ENCODE measurements at regions not wholly inside any gene's neighbourhood (a gene's known extent, or its start where the extent isn't known, plus 50 kb on each side); places are given as distances from the start of the nearest gene placed in this dataset.

- no peak for DNase-seq
These were observed 246.2 kb downstream of the HACE1 start for GRCh38 chr6:104613416-104614001.

GRCh38 chr6:104612541-104612940 is 247.2 kb downstream of the HACE1 start:
- DNase-seq, result no peak

DNA sequence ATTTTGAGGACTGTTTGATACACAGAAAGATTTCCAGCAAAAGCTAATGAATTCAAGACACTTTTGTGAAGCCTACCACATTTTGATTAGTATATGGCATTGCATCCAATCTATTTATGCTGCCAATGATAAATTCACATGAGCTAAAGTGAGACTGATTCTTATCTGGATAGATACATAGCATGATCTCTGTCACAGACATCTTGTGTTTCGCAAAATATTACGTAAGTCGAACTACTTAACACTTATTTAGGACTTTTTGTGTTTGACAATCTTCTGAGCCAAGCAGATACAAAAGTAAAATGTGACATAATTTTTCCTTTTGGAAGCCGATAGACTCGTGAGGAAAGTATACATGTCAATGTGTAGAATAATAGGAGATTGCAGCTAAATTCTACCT is 251.6 kb downstream of the HACE1 start:
- no peak for DNase-seq

DNA sequence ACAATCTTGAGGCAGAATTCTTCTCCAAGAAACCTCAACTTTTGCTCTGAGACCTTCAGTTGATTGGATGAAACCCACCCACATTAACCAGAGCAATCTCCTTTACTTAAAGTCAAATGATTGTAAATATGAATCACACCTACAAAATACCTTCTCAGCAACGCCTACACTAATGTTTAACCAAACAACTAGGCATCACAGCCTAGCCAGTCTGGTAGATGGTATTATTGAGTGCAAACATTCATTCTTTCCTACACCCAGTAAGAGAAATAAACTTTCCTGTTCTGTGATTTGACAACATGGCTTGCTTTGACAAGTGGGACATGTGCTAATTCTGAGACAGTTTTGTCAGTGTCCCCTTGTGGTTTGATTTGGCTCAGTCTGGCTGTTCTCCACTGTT is 252.2 kb downstream of the HACE1 start:
- no peak for DNase-seq

- DNase-seq, result no peak
These were observed 253.4 kb downstream of the HACE1 start for GRCh38 chr6:104606361-104606760.

- DNase-seq, result no peak
These were observed 255.0 kb downstream of the HACE1 start for GRCh38 chr6:104604685-104605084.

GRCh38 chr6:104603108-104603745 is 256.5 kb downstream of the HACE1 start:
- DNase-seq, result no peak

DNA sequence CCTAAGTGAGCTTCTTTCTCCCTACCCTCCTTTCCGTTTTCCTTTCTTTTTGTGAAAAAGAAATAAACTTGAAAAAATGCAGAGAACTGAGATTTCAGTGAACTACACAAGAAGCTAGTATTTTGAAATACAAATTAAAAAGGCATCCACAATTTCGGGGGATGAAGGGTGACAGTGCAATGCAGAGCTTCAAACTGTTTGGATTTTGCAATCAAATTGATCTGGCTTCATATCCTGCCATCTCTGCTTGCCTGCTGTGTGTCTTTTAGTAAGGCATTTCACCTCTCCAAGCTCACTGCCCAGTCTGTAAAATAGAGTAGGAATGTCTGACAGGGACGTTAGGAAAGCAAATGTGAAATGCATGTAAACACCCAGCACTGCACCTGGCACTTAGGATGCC is 258.0 kb downstream of the HACE1 start:
- DNase-seq, result no peak

DNA sequence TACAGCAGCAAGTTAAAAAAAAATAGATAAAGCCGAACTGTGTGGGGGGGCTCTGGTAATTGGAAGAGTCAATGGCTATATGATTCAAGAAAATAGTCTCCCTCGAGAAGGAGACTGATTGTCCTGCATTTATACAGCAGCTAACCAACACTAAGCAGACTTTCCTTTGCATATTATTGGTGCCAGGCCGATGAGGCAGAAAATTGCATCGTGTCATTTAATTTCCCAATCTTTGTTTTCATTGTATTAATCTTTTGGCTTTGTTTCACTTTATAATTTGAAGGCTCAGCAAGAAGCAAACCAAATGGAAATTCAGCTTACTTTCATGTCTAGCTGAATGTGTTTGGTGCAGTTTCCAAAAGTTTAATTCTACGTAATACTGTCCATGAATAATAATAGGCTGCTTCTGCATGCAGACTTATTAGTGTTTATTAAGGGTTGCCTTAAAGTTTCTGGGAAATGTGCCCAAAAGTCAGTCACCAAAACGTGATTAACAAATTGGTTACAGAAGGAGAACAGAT is 258.5 kb downstream of the HACE1 start:
- DNase-seq, result no peak

DNA sequence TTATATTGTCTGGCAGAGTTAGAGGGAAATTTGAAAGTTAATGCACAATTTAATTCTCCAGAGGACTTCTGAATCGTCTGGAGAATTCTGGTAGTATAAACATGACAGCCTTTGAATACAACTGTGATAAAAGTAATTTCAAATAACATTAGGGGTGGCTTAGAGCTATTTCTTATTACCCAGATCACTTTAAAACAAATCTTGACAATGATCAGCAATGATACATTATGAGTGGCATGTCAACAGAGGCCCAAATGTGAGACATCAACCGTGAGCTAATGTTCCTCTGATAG is 259.1 kb downstream of the HACE1 start:
- no peak for DNase-seq

GRCh38 chr6:104599821-104600638 is 259.7 kb downstream of the HACE1 start:
- no peak for DNase-seq

DNA sequence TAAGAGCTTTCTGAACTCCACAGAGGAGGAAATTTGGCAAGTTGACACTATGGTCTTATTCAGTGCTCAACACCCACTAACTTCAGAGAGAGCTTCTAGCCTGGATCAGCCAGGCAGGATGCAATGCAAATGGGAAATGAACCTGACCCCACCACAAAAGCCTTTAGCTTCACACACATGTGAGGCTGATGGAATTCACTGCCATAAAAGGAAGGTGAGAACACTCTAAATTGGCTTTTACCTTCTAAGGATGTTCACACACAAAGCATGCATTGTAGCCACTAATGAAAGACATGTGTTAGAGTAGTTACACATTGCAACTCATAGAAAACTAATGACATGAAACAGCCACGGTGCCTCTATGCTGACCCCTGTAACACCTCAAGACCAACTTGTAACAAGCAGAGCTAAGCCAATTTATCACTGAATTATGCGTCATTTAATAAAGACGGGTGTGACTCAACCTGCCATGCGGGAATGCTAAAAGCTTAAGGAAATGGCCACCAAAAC is 262.1 kb downstream of the HACE1 start:
- DNase-seq, result no peak

DNA sequence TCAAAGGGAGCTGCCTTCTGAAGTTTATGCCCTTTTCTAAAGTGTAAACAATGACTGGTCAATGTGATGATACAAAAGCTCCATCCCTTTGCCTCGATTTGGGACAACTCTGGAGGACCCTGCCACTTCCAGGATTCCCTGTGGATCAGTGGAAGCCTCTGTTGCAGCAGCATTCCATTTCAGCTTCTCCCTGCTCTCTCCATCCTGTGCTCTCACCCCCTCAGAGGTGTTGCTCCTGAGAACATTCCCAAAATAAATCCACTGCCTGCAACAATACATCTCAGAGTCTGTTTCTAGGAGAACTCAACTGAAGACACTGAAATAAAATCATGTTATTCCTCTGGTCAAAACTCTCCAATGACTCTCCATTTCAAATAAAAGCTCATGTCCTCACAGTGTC is 263.6 kb downstream of the HACE1 start:
- no peak for DNase-seq

GRCh38 chr6:104595311-104595820 is 264.4 kb downstream of the HACE1 start:
- DNase-seq, result no peak

DNA sequence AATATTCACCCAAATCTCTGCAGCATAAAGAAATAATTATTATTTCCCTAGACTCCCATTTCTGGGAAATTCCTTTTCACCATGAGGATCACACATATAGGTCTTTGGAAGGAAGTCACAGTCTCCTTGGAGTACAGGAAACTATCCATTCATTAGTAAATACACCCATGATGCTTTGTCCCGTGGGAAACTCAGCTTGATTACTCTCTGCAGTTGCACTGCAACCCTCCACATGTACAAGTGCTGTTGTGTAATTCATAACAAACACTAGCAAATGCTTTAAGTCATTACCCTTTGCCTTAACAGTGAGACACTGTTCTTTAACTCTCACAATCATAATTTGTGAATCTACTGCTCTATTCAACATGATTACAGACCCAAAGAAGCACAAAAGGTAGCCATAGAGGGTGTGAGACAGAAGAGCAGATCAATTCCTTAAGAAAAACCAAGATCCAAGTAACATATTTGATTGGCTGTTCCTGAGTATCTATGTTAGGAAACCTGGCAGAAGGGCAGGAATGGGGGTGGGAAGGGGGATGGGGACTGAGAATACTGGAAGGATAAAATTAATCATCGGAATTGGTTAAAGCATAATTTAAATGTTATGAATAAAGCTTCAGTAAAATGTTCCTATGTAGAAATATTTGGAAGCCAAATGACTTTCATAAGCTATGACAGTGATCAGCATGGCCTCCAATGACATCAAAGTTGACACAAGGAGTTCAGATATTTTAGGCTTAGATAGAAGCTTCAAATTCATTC is 268.0 kb downstream of the HACE1 start:
- DNase-seq, result no peak

- DNase-seq, result no peak
These were observed 269.8 kb downstream of the HACE1 start for GRCh38 chr6:104589940-104590339.

GRCh38 chr6:104585646-104586045 is 274.1 kb downstream of the HACE1 start:
- DNase-seq, result no peak

DNA sequence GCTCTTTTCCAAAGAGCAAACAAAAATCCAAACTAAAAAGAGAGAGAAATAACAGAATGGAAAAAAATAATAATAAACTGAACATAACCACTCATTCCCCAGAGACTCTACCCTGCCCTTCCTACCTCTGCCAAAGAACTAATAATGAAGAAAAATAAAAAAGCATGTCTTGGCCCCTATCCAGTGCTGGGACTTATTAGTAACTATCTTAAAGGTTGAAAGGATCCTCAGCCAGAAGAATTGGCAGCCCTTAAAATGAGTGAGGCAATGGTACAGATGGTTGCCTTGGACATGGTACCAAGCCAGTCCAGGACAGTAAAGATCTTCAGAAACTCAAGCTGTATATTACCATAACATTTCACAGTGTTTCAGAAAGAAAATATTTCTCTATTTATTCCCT is 279.3 kb downstream of the HACE1 start:
- DNase-seq, result no peak

DNA sequence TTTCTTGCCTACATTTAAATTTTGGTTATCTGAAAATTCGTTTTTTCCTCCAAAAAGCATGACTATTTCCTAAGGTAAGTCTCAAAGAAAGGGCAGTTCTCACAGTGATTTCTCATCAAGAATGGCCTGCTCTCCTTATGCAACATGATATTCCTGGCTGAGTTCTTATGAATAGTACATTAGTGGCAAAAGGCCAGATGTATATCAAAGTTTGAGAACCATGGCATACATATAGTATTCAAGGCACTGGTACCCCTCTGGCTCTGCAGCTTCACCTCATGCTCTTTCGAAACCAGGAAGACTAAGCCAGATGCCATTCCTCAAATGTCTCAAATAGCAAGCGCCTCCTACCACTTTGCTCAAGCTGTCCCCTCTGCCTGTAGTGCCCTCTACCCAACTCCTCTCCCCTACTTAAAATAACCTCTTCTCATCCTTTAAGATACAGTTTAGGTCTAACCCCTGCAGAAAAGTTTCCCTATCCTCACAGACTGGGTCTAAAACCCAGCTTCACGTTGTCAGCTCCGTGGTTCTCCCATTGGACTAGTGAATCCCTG is 280.3 kb downstream of the HACE1 start:
- DNase-seq, result no peak

DNA sequence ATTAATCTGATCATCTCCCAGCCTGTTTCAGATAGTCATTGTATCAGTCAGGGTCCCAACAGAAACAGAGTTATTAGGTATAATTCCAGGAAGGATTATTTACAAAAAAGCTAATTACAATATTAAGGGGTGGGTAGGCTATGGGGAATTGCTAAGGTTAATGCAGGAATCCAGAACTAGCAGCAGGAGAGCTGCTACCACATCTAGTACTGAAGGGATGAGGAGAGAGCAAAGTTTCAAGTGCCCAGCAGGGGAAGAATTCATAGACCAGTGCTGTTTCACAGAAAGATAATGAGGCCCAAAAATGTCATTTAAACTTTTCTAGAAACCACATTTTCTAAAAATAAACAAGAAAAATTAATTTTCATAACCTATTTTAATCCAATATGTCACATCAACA is 284.2 kb downstream of the HACE1 start:
- DNase-seq, result no peak

DNA sequence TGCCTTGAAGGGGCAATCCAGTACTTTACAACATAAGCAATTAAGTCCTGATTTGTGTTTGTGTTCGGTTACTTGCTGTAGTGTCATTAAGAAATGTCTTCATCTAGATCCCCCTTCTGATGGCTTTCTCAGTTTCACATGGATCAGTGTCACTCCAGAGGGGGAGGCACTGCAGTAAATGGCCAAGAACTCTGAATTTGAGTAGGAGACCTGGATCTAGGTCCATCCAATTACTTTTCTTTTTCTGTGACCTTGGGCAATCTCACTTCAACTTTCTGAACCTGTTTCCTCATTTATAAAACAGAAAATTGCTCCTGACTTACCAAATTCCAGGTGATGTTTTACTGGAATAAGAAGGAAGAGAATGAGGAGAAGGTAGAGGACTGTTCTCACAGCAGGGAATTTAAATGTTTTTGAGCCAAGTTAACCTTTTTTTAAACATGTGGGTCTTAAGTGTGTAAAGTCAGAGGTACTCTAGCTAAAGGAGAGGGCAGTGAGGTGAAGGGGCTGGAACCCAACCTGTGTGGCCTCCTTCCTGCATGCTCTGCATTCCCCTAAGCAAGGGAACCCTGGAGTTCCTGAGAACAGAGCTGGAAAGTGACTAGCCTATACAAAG is 285.5 kb downstream of the HACE1 start:
- no peak for DNase-seq

GRCh38 chr6:104573350-104573749 is 286.4 kb downstream of the HACE1 start:
- no peak for DNase-seq
